Stimulated activated CD4-positive, alpha-beta T cell treated with anti-CD3 and anti-CD28 coated beads, Interleukin-4, amount 100 ng/mL, for 1 hour (primary cell): ENCODE measurements at regions not wholly inside any gene's neighbourhood (a gene's known extent, or its start where the extent isn't known, plus 50 kb on each side); places are given as distances from the start of the nearest gene placed in this dataset.
"Not testable (repeated sequence)": the region's sequence is repeated elsewhere in the genome, so short reads cannot be mapped to it uniquely, and the experiment has no call there.

Source experiments
- DNase-seq: peaks from one replicate; pipeline ENCODE4 v3.0.0-alpha.2; 2020

DNA sequence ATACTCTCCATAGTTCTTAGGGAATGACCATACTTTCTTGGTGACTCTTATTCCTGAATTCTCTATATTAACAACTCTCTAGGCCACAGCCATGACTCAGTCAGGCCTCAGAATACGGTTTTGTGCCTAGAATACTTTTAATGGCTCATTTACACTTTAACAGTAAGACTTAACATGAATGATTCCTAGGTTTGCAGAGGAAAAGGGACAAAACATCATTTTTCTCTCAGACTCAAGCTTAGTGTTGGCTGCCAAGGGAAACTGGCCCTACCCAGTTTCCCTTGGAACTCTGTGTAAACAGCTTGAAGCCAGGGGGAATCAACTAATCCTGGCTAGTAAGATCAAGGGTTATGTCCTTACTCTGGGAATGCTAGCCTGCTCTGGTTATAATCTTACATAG, 164.9 kb upstream of the PKN2 start:
- DNase-seq: no peak

DNA sequence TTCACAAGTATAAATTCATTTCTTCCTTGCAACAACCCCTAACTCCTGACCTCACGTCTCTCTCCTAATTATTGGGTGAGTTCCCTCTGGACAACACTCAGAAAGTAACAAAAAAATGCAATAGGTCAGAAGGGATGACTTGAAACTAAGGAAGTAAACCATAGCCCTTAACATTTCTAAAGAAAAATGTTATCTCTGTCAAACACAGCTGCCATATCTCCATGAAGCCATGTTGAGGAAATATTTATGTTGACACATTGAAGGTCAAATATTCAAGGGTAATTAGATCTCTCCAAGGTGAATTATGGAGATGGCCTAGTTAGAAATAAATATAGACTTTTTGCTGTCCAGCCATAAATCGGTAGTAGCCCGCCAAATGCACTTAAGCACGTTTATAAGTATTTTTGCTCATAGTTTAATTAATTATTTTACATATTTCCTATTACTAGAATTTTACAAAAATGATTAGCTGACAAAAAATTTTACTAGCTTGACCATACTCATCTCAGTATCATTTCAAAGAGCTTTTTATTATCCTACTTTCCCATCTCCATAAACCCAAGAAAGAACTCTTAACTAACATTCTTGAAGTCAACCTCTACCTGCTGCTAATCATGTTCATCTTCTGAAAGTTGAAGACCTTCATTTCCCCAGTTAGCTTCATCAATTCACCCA, 160.1 kb upstream of the PKN2 start:
- no peak for DNase-seq

DNA sequence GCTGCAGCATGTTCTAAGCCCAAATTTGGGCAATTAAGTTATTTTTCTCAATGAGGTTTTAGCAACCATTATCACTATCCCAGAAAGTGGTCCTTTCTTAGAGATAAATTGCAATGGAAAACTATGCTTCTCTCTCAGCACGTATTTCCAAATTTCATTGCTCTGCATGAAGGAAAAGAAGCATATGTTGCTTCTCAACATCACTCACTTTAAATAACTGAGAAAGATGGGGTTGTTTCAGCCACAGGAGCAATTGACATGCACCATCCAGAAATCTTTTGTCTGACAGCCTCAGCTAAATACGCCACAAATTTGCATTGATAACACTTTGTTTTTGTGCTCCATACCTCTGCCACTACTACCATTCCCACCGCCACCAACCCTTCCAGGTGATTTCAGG, 157.6 kb upstream of the PKN2 start:
- no peak for DNase-seq

DNA sequence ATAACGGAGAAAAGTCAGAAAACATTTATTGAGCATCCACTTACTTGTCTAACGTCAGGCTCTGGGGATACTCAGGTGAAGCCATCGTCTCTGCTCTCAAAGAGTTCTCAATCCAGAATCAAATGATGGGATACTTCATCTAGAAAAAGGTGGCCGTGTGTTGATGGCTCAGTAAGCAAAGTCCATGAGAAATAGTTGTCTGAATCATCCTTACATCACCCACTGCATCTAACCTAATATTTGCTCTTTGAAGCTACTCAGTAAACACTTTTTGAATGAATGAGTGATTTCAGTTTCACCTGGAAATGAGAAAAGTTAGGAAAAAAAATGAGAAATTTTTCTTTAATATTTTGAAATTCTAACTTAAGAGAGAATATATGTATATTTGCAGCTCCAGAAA, 155.3 kb upstream of the PKN2 start:
- no peak for DNase-seq

DNA sequence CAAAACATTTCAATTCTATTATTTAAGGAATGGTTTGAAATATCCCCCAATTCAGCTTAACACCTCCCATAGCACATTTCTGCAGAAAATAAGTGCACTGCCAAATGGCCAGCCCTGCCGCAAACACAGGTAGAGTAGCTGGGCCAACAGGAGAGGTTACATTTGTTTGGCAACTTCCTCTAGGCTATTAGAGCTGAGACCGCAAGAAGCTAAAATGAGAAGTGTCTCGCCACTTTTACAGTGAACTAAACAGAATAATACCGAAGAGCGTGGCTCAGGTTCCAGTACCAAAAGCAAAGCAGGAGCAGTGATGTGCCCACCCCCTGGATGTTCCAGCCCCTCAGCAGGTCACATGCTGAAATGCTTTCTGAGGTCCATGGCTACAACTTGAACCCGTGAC, 154.5 kb upstream of the PKN2 start:
- DNase-seq: no peak

DNA sequence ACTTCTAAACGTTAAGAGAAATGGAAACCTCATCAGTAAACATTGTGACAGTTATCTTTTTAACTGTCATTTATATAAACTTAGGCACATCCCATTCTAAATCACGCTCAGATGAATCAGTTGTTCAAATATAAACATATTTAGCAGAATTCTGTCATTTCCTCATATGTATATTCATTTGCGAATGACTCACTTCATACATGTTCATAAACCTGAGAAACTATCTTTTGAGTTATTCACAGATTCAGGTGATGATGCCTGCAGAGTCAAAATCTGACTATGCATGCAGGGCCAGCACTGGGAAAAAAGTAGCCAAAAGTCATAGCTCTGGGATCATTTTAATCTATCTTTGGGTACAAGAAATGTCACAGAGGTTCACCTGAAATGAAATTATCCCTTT, 153.8 kb upstream of the PKN2 start:
- no peak for DNase-seq

DNA sequence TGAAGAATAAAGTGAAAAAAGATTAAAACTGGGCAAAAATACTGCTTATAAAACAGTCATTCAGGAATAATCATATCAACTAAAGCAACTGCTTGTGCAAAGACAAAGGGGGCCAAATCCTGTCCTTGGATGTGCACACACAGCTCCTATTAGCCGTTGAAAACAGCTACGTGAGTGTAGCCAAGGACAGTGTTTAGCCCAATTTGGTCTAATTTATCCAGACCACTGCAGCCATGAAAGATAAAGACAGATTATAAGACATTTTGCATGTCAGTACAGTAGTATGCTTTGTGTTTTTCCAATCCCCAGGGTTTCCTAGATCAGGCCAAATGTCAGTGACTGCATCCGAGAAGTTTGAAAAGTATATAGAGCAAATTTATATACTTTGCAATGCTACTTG, 146.3 kb upstream of the PKN2 start:
- no peak for DNase-seq

DNA sequence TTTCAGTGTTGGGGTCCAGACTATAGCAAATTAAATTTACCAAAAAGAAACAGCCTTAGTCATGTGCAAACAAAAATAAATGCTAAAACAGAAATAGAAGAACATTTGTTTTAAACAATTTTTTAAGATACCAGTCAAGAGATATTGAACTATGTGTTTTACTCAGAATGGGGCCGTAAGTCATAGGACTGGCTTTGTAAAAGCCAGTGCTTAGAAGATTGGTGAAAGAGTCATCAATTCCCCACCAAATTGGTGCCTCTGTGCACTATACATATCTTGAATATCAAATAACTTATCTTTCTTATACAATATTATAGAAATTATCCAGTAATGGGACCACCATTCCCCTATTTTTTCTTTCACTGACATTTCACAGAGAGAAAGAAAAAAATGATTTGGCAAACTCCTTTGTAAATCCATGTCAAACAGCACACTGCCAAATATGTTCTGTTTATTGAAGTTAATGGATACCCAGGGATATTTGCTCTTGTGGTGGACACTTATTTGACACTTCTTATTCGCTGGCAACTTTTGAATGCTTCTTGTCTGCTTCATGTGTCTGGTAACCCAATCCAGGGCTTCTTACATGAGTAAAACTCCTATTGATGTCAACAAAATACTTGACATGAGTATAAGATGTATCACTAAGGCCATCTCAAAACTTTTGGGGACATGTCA, 145.7 kb upstream of the PKN2 start:
- no peak for DNase-seq

DNA sequence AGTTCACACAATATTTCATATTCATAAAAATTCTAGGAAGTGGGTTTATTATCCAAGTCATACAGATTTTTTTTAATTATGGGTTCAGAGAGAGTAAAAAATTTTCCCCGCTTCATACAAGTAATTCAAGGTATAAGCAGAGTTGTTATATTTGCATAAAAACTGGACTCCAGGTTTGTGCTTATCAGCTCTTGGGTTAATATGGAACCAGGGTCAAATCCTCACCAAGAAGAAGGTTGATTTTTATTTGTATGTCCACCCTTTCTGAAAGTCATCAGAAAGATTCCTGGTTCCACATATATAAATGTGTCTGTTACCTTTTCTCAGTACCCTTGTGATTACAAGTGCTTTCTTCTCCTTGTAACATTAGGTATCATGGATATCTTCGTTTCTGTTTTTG, 143.8 kb upstream of the PKN2 start:
- DNase-seq: no peak

DNA sequence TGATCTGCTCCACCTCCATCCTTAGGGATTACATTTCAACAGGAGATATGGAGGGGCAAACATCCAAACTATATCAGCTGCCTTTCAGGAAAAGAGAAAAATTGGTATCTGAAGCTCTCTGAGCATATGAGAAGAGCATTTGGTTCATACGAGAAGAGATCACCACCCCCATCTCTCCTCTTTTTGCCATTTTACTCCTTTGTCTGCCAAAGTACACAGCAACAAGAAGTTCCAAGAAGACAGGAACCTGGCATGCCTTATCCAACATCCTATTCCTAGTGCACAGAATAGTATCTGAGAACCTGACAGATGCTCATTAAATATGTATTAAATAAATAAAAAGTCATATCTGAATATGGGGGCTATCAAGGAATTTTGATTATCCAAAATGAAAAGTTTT, 142.5 kb upstream of the PKN2 start:
- no peak for DNase-seq

DNA sequence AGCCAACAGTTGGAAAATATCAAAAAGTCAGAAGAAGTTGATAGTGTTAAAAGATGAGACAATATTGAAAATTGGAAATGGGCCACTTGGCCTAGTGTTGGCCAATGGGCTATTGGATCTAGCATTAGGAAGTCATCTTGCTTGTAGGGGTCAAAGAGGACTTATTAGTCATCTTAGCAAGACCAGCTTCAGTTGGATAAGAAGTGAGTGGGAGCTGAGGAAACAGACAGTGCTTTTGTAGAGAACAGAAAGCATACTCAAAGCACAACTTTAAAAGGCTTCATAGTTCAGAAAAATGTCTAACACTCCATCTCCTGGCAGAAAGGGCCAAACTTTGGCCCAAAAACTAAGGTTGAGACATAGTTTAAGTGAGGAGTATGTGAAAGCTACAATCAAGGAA, 139.9 kb upstream of the PKN2 start:
- no peak for DNase-seq

DNA sequence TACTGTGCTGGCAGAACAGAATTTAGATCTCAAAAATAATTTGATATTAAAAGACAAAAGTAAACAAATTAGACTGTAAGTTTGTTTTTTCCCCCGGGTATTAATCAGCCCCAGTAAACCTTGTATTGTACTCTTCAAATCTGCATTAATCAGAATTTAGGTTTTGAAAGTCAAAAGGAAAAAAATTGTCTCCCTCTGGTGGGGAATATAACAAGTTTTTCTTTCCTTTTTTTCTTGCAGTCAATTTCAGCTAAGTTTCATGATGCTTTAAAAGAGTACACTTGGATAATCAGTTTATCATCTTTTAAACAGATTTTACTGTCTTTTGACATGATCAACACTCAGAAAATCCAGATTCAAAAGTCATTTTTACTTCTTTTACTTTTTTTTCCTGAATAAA, 134.5 kb upstream of the PKN2 start:
- no peak for DNase-seq

DNA sequence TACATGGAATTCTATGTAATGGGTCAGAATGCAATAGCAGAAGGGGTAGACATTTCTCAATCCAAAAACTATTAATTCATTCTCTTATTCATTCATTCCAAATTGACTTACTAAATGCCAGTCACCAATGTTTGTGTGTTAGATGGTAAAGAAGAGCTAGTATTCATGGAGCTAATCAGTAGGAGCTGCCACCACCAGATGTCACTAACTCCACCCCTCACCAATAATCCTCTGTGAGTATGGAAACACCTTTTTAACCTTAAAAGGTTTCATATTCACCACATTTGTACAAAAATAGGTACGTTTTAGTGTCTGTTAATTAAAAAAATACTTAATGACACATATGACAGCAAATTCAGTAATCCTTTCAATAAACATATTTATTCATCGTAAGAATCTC, 131.8 kb upstream of the PKN2 start:
- no peak for DNase-seq

DNA sequence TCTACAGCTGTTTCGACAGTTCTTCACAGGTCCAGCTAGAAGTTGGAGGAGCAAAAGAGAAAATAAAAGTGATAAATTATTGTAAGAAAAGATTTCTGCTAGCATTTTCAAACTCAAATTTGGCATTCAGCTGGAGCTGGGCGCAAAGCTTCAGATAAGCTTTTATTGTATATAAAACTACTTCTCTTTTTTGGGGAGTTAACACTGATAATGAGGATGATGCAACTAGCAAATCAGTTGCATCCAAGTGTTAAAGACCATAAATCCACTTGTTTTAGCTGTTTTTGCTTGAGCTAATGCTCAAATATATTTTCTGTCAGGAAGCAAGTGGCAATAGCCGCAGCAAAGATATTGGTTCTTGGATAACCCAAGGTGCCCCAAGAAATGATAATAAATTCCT, 127.1 kb upstream of the PKN2 start:
- no peak for DNase-seq

DNA sequence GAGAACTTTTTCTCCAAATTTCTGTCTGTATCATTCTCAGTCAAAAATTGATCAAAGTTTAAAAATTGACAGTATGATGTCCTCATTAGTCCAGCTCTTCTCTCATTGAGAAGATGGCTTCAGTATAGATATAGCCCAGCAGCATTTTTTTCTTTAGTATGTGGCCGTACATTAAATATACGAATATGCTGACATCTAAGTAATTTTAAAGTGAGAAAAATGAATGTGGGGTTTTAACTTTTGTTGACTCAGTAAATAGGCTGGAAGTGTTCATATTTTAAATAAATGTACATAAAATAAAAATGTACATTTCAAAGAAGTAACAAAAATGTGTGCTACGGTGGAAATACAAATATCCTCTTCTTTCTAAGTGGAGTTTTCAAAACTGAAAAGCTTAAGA, 123.5 kb upstream of the PKN2 start:
- no peak for DNase-seq

DNA sequence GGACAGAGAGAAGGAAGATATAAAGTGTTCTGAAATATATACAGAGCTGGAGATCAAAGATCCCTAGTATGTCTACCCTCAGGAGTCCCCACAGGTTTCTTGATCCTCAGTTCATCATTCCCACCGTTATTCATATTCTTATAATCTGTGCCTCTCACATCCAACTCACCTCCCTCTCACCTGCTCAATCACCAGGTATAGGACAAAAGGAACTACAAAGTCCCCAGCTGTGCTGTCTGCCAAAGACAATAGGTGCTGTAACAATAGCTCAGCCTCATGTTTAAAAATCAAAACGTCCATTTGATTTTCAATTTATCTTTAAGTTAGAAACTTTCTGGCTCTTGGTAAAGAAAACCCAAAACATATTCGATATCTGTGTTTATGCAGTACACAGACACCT, 121.1 kb upstream of the PKN2 start:
- no peak for DNase-seq

DNA sequence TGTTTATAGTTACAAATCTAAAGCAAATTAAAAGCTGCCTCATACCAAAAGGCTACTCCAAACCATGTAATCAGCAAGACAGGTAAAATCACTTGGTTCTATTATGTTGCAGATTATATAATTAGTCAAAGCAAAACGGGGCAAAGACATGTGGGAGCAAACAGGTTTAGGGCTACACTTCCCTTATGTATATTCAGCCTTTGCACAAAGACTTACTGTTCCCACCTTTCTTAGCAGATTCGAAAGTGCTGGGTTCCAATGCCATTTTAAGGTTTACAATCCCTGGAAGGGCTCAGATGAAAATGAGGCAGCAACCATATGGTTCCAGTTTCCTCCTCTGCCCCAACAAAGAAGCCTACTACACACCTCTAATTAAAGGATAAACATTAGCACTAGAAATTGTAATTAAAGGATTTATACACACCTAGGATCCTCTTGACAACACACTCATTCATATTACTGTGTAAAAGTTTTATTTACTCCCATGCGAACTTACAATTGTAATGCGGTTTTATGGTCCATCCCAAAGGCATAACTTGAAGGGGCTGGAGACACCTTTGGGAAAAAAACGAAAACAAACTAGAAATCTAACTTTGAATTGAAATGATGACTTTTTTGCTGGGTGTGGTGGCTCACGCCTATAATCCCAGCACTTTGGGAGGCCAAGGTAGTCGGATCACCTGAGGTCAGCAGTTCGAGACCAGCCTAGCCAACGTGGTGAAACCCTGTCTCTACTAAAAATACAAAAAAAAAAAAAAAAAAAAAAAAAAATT, 117.3 kb upstream of the PKN2 start:
- DNase-seq: no peak

DNA sequence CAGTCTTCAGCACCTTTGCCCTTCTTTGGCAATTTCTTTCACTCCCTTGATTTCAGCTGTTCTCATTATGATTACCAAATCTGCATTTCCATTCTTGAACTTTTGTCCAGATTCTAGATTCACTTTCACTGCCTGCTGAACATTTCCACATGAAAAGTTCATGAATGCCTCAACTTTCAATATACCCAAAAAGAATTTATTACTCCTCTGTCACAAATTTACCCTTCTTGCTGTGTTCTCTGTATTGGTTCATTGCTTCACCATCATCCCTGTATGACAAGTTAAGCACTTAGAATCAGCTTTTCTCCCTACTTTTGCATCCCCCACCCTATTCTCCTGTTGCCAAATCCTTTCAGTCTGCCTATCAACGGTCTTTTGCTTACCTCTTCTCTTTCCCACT, 112.6 kb upstream of the PKN2 start:
- DNase-seq: no peak

DNA sequence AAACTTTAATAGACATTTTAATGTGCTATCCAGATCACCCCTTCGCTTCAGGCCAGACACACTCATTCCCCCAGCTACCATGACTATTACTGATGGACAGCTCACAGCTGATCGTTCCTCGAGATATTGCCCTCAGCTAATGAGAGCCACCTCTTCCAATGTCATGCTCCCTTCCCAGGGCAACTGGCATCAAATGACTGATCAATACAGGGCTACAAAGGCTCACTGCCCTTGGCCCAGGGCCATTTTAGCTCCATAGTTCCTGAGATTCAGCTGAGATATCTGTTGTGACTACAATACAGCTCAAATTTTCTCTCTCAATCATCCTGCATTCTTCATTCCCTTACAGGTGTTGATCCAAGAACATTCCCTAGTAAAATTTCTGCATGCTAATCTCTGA, 104.5 kb upstream of the PKN2 start:
- no peak for DNase-seq

DNA sequence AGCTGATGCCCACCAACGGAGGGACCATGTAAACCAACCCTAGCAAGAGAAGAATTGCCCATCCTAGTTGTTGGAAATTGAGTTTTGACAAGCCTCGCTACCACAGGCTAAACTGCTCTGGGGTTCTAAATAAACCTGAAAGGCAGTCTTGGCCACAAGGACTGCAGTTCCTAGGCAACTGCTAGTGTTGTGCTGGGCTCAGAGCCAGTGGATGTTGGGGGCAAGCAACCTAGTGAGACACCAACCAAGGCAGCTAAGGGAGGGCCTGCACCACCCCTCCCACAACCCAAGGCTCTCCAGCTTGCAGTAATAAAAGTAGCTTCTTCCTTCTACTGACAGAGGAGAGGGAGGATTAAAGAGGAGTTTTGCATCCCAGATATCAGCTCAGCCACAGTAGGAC, 102.4 kb upstream of the PKN2 start:
- no peak for DNase-seq

DNA sequence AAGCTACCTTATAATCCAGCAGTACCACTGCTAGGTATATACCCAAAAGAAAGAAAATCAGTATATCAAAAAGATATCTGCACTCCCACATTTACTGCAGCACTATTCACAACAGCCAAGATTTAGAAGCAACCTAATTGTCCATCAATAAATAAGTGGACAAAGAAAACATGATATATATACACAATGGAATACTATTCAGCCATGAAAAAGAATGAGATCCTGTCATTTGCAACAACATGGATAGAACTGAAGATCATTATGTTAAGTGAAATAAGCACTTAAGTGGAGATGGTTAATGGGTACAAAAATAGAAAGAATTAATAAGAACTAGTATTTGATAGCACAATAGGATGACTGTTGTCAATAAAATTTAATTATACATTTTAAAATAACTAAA, 90.7 kb upstream of the PKN2 start:
- no peak for DNase-seq

DNA sequence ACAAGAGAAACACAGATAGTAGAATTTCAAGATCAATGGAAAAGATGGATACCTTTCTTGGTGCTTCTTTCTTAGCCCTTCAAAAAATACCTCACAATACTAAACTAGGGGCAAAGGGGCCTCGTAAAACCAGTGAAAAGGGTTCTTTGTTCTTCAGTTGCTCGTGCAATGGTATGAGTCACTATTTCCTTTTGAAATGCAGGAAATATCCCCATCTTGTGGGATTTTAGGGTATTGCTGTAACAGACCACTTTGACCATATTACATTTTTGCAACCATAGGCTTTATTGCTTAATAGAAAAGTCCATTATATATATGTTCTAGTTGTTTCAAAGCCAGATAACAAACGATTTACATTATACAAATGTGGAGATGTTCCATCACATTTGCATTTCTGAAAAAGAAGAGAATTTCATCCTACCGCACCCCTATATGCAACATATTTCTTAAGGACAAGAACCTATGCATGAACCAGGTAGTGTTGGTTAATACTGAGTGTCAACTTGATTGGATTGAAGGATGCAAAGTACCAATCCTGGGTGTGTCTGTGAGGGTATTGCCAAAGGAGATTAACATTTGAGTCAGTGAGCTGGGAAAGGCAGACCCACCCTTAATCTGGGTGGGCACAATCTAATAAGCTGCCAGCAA, 88.6 kb upstream of the PKN2 start:
- DNase-seq: no peak

DNA sequence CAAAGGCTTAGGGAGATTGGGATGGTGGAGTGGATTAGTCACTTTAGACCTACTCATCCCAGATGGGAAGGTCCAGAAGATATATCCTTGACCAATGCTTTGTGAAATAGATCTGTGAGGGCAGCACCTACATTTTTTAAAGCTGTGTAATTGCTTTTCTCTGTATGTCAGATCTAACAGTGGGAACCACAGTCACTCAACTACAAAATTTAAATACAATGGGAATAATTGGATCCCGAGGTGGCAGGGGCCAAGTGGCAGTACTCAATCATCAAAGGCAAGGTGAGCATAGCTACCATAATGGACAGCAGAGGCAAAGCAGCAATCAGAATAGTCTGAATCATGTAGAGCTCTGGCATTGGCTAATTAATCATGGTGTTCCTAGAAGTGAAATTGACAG, 86.1 kb upstream of the PKN2 start:
- not testable (repeated sequence) for DNase-seq
